K562 (cell line): ENCODE measurements at regions not wholly inside any gene's neighbourhood (a gene's known extent, or its start where the extent isn't known, plus 50 kb on each side); places are given as distances from the start of the nearest gene placed in this dataset.

Source experiments
- ATF6 ChIP-seq: sonication (generic); formaldehyde crosslinking; IDR thresholded peaks from 2 replicates; pipeline ENCODE4 v1.4.0; 2020; ENCODE audit warnings: mild to moderate bottlenecking, missing genetic modification reagents
- CTBP1 ChIP-seq: fragments of 450-650 bp; IDR thresholded peaks from 2 replicates; pipeline ENCODE4 v1.6.1; 2016; ENCODE audit warnings: borderline replicate concordance
- HNRNPLL ChIP-seq: fragments of 200-400 bp; formaldehyde crosslinking; IDR thresholded peaks from 2 replicates; pipeline ENCODE4 v1.6.1; 2017; ENCODE audit warnings: low read length, low read depth, mild to moderate bottlenecking; ENCODE audit not compliant: poor library complexity, severe bottlenecking
- LCOR ChIP-seq: sonication (generic); formaldehyde crosslinking; IDR thresholded peaks from 2 replicates; pipeline ENCODE4 v1.8.0; 2022; ENCODE audit warnings: mild to moderate bottlenecking, missing genetic modification reagents
- MAZ ChIP-seq, 2 experiments: fragments of 450-650 bp in 1 of 2; sonication (generic) in 1 of 2; formaldehyde crosslinking; IDR thresholded peaks in 1 of 2; conservative IDR thresholded peaks in 1 of 2; 2 replicates each; pipeline versions ENCODE4 v1.4.0 to v1.5.0; 2020; ENCODE audit warnings: mild to moderate bottlenecking in 1 of 2, missing genetic modification reagents in 1 of 2
- MECOM ChIP-seq: fragments of 250-450 bp; sonication (Bioruptor Pico); IDR thresholded peaks from 2 replicates; pipeline ENCODE4 v1.8.0; 2022; ENCODE audit warnings: inconsistent platforms
- RUNX1 ChIP-seq: sonication (generic); IDR thresholded peaks from 2 replicates; pipeline ENCODE4 v1.6.1; 2016; ENCODE audit warnings: antibody characterized with exemption, low read depth
- TBP ChIP-seq: optimal IDR thresholded peaks from 2 replicates; pipeline ENCODE3; 2011; ENCODE audit warnings: low read depth, low read length, improper control_type of control experiment
- ZHX1 ChIP-seq: fragments of 150-350 bp; conservative IDR thresholded peaks from 2 replicates; pipeline ENCODE4 v1.6.1; 2014; ENCODE audit warnings: low read length

GRCh38 chr3:103166890-103167289, 732.1 kb downstream of the ZPLD1 start (continued):
- no peak for TF ChIP-seq ZHX1
- no peak for TF ChIP-seq MECOM (CRISPR knock-in tag)
- TF ChIP-seq TBP, result no peak
- no peak for TF ChIP-seq ATF6
- TF ChIP-seq LCOR (CRISPR knock-in tag), result no peak
- no peak for TF ChIP-seq CTBP1
- no peak for TF ChIP-seq MAZ (CRISPR knock-in tag; conservative IDR thresholded peaks at IDR 0.05 in 1 of 2, IDR thresholded peaks at IDR 0.05 in 1 of 2)
- no peak for TF ChIP-seq HNRNPLL
- TF ChIP-seq RUNX1, result no peak
